ENCODE measurements at regions not wholly inside any gene's neighbourhood (a gene's known extent, or its start where the extent isn't known, plus 50 kb on each side); places are given as distances from the start of the nearest gene placed in this dataset.

- H3K36me3 ChIP-seq (ENCODE audit: control insufficient read depth in 1 of 2, insufficient read depth in 2 of 2, low read length in 2 of 2): no peaks in the 10 kb centered on the region
- no peak overlapping the region for H2BK120ac ChIP-seq (ENCODE audit: insufficient read depth, low read length, poor library complexity)
- H4K8ac ChIP-seq (ENCODE audit: low read depth, low read length): no peak overlapping the region
- H3K27ac ChIP-seq (ENCODE audit: low read depth, low read length): no peak overlapping the region
- no peak overlapping the region for H4K91ac ChIP-seq (ENCODE audit: low read depth, low read length)
- H3K18ac ChIP-seq (ENCODE audit: low read length): no peak overlapping the region
- no peak overlapping the region for H4K12ac ChIP-seq (ENCODE audit: low read depth, low read length)
- no peaks in the 10 kb centered on the region for H3K79me2 ChIP-seq (ENCODE audit: control insufficient read depth, insufficient read depth, low read length, poor library complexity)
- H3K4me1 ChIP-seq (ENCODE audit: control insufficient read depth in 1 of 2, insufficient read depth in 2 of 2, low read length in 2 of 2): no peaks in the 10 kb centered on the region
- H3K79me1 ChIP-seq (ENCODE audit: low read length): no peaks in the 10 kb centered on the region
- no peaks in the 10 kb centered on the region for H3K9me3 ChIP-seq (ENCODE audit: insufficient read depth, low read depth, low read length)
- H2BK12ac ChIP-seq (ENCODE audit: low read length): no peak overlapping the region
- no peak overlapping the region for H3K9ac ChIP-seq (ENCODE audit: low read length)
- no peak overlapping the region for H2AK5ac ChIP-seq (ENCODE audit: low read length)
- WGBS (ENCODE audit: extremely low coverage, insufficient coverage, insufficient read length): no CpG with 5 or more reads among the region's 2 CpGs
- H3K4ac ChIP-seq (ENCODE audit: low read depth, low read length): no peak overlapping the region
- no peak overlapping the region for H2AFZ ChIP-seq (ENCODE audit: insufficient read depth, low read length, poor library complexity)
- DNase-seq: no peak
- no peak overlapping the region for H2BK5ac ChIP-seq (ENCODE audit: low read depth, low read length, poor library complexity)
- H3K4me2 ChIP-seq (ENCODE audit: low read length): no peak overlapping the region
- no peaks in the 10 kb centered on the region for H3K27me3 ChIP-seq (ENCODE audit: insufficient read depth, low read length)
- H3K4me3 ChIP-seq (ENCODE audit: low read depth, low read length): no peak overlapping the region
- H3K14ac ChIP-seq (ENCODE audit: low read length): no peak overlapping the region
- H3K23ac ChIP-seq (ENCODE audit: low read length): no peak overlapping the region
These were observed 518.8 kb upstream of the ZNF385D start for GRCh38 chr3:22269831-22270230.

GRCh38 chr3:22276351-22276750 is 525.3 kb upstream of the ZNF385D start:
- Histone ChIP-seq H4K12ac (ENCODE audit: low read depth, low read length) (no peak overlapping the region), H3K4me1 (ENCODE audit: control insufficient read depth in 1 of 2, insufficient read depth in 2 of 2, low read length in 2 of 2) (no peaks in the 10 kb centered on the region), H3K27ac (ENCODE audit: low read depth, low read length) (no peak overlapping the region), H4K8ac (ENCODE audit: low read depth, low read length) (no peak overlapping the region), H2BK12ac (ENCODE audit: low read length) (no peak overlapping the region), H2BK120ac (ENCODE audit: insufficient read depth, low read length, poor library complexity) (no peak overlapping the region), H3K27me3 (ENCODE audit: insufficient read depth, low read length) (no peaks in the 10 kb centered on the region), H3K4me3 (ENCODE audit: low read depth, low read length) (no peak overlapping the region), H3K23ac (ENCODE audit: low read length) (no peak overlapping the region), H3K79me1 (ENCODE audit: low read length) (no peaks in the 10 kb centered on the region), H2BK5ac (ENCODE audit: low read depth, low read length, poor library complexity) (no peak overlapping the region), H3K4ac (ENCODE audit: low read depth, low read length) (no peak overlapping the region), H3K4me2 (ENCODE audit: low read length) (no peak overlapping the region), H3K14ac (ENCODE audit: low read length) (no peak overlapping the region), H3K18ac (ENCODE audit: low read length) (no peak overlapping the region), H3K9me3 (ENCODE audit: insufficient read depth, low read depth, low read length) (no peaks in the 10 kb centered on the region), H3K9ac (ENCODE audit: low read length) (no peak overlapping the region), H3K36me3 (ENCODE audit: control insufficient read depth in 1 of 2, insufficient read depth in 2 of 2, low read length in 2 of 2) (no peaks in the 10 kb centered on the region), H2AK5ac (ENCODE audit: low read length) (no peak overlapping the region), H3K79me2 (ENCODE audit: control insufficient read depth, insufficient read depth, low read length, poor library complexity) (no peaks in the 10 kb centered on the region), H4K91ac (ENCODE audit: low read depth, low read length) (no peak overlapping the region), H2AFZ (ENCODE audit: insufficient read depth, low read length, poor library complexity) (no peak overlapping the region)
- no peak for DNase-seq
- WGBS (ENCODE audit: extremely low coverage, insufficient coverage, insufficient read length): no CpG with 5 or more reads among the region's 2 CpGs

- WGBS (ENCODE audit: extremely low coverage, insufficient coverage, insufficient read length): no CpG with 5 or more reads among the region's 1 CpG
These were observed 533.5 kb upstream of the ZNF385D start for GRCh38 chr3:22284559-22284958.

GRCh38 chr3:22288756-22289155 is 537.7 kb upstream of the ZNF385D start:
- no CpG with 5 or more reads among the region's 1 CpG for WGBS (ENCODE audit: extremely low coverage, insufficient coverage, insufficient read length)
- Histone ChIP-seq H2AFZ (ENCODE audit: insufficient read depth, low read length, poor library complexity) (no peak overlapping the region), H2BK5ac (ENCODE audit: low read depth, low read length, poor library complexity) (no peak overlapping the region), H4K8ac (ENCODE audit: low read depth, low read length) (no peak overlapping the region), H3K9ac (ENCODE audit: low read length) (no peak overlapping the region), H3K27ac (ENCODE audit: low read depth, low read length) (no peak overlapping the region), H3K14ac (ENCODE audit: low read length) (no peak overlapping the region), H2AK5ac (ENCODE audit: low read length) (no peak overlapping the region), H3K79me2 (ENCODE audit: control insufficient read depth, insufficient read depth, low read length, poor library complexity) (no peaks in the 10 kb centered on the region), H3K4me1 (ENCODE audit: control insufficient read depth in 1 of 2, insufficient read depth in 2 of 2, low read length in 2 of 2) (no peaks in the 10 kb centered on the region), H3K4me2 (ENCODE audit: low read length) (no peak overlapping the region), H3K9me3 (ENCODE audit: insufficient read depth, low read depth, low read length) (no peaks in the 10 kb centered on the region), H3K23ac (ENCODE audit: low read length) (no peak overlapping the region), H3K4ac (ENCODE audit: low read depth, low read length) (no peak overlapping the region), H3K18ac (ENCODE audit: low read length) (no peak overlapping the region), H3K79me1 (ENCODE audit: low read length) (no peaks in the 10 kb centered on the region), H3K27me3 (ENCODE audit: insufficient read depth, low read length) (no peaks in the 10 kb centered on the region), H4K12ac (ENCODE audit: low read depth, low read length) (no peak overlapping the region), H2BK120ac (ENCODE audit: insufficient read depth, low read length, poor library complexity) (no peak overlapping the region), H4K91ac (ENCODE audit: low read depth, low read length) (no peak overlapping the region), H3K36me3 (ENCODE audit: control insufficient read depth in 1 of 2, insufficient read depth in 2 of 2, low read length in 2 of 2) (no peaks in the 10 kb centered on the region), H2BK12ac (ENCODE audit: low read length) (no peak overlapping the region), H3K4me3 (ENCODE audit: low read depth, low read length) (no peak overlapping the region)
- DNase-seq: no peak

More at GRCh38 chr3:22284559-22284958, 533.5 kb upstream of the ZNF385D start:
- Histone ChIP-seq H3K23ac (ENCODE audit: low read length) (no peak overlapping the region), H3K4me2 (ENCODE audit: low read length) (no peak overlapping the region), H3K27ac (ENCODE audit: low read depth, low read length) (no peak overlapping the region), H2AFZ (ENCODE audit: insufficient read depth, low read length, poor library complexity) (no peak overlapping the region), H3K14ac (ENCODE audit: low read length) (no peak overlapping the region), H2BK120ac (ENCODE audit: insufficient read depth, low read length, poor library complexity) (no peak overlapping the region), H3K4me1 (ENCODE audit: control insufficient read depth in 1 of 2, insufficient read depth in 2 of 2, low read length in 2 of 2) (no peaks in the 10 kb centered on the region), H2BK12ac (ENCODE audit: low read length) (no peak overlapping the region), H2AK5ac (ENCODE audit: low read length) (no peak overlapping the region), H3K9me3 (ENCODE audit: insufficient read depth, low read depth, low read length) (no peaks in the 10 kb centered on the region), H4K12ac (ENCODE audit: low read depth, low read length) (no peak overlapping the region), H3K27me3 (ENCODE audit: insufficient read depth, low read length) (no peaks in the 10 kb centered on the region), H3K79me1 (ENCODE audit: low read length) (no peaks in the 10 kb centered on the region), H3K4me3 (ENCODE audit: low read depth, low read length) (no peak overlapping the region), H3K79me2 (ENCODE audit: control insufficient read depth, insufficient read depth, low read length, poor library complexity) (no peaks in the 10 kb centered on the region), H3K18ac (ENCODE audit: low read length) (no peak overlapping the region), H3K9ac (ENCODE audit: low read length) (no peak overlapping the region), H3K4ac (ENCODE audit: low read depth, low read length) (no peak overlapping the region), H2BK5ac (ENCODE audit: low read depth, low read length, poor library complexity) (no peak overlapping the region), H4K91ac (ENCODE audit: low read depth, low read length) (no peak overlapping the region), H3K36me3 (ENCODE audit: control insufficient read depth in 1 of 2, insufficient read depth in 2 of 2, low read length in 2 of 2) (no peaks in the 10 kb centered on the region), H4K8ac (ENCODE audit: low read depth, low read length) (no peak overlapping the region)
- DNase-seq: no peak
